Sciatic nerve (tissue), 2 donors: ENCODE measurements at regions not wholly inside any gene's neighbourhood (a gene's known extent, or its start where the extent isn't known, plus 50 kb on each side); places are given as distances from the start of the nearest gene placed in this dataset.

ENCODE experiments used
- ATAC-seq: fragments of 200-7000 bp; cut with Tn5 transposase; one replicate; pipeline ENCODE4 v1.9.1; 2020; ENCODE audit warnings: mild to moderate bottlenecking, moderate library complexity
- DNase-seq: peaks from one replicate; pipeline ENCODE4 v3.0.0-alpha.2; 2020; ENCODE audit warnings: low spot score
- intact Hi-C: fragments of 100-400 bp; cut with DNase I; formaldehyde crosslinking; loops from one replicate; pipeline ENCODE4 v1.14.2; 2022
- donor health status: DM: no; HTN: no; CAD: no.
- donor health status: DM: no; HTN: no; CAD: no.

- ATAC-seq, result no peak
- no peak for DNase-seq
- intact Hi-C loops, result no loop called here
Observed at GRCh38 chr1:199660071-199660470, 367.4 kb upstream of the NR5A2 start.

GRCh38 chr1:199665371-199665770 lies 362.1 kb upstream of the NR5A2 start:
- DNase-seq, result no peak

GRCh38 chr1:199667089-199667488 lies 360.4 kb upstream of the NR5A2 start:
- intact Hi-C loops, result no loop called here
- no peak for DNase-seq
- ATAC-seq, result no peak

More at GRCh38 chr1:199665371-199665770, 362.1 kb upstream of the NR5A2 start:
- ATAC-seq, result no peak
- intact Hi-C loops, result no loop called here

GRCh38 chr1:199669916-199670315 lies 357.6 kb upstream of the NR5A2 start:
- DNase-seq, result no peak

GRCh38 chr1:199671684-199672083 lies 355.8 kb upstream of the NR5A2 start:
- ATAC-seq, result no peak
- intact Hi-C loops, result no loop called here
- DNase-seq, result no peak

More at GRCh38 chr1:199669916-199670315, 357.6 kb upstream of the NR5A2 start:
- ATAC-seq, result no peak
- intact Hi-C loops, result no loop called here

- ATAC-seq, result no peak
- DNase-seq, result no peak
- intact Hi-C loops, result no loop called here
Observed at GRCh38 chr1:199675937-199676336, 351.6 kb upstream of the NR5A2 start.

GRCh38 chr1:199678771-199679170 lies 348.7 kb upstream of the NR5A2 start:
- intact Hi-C loops, result no loop called here
- ATAC-seq, result no peak
- DNase-seq, result no peak

GRCh38 chr1:199682081-199682480 lies 345.4 kb upstream of the NR5A2 start:
- intact Hi-C loops, result loop anchor here (10.0 kb wide), 1 partner anchor 917 kb away; no protein-coding TSS in a partner anchor

GRCh38 chr1:199684686-199685273 lies 342.7 kb upstream of the NR5A2 start:
- no peak for DNase-seq
- no peak for ATAC-seq
- intact Hi-C loops, result loop anchor here (10.0 kb wide), 1 partner anchor 920 kb away; no protein-coding TSS in a partner anchor

More at GRCh38 chr1:199682081-199682480, 345.4 kb upstream of the NR5A2 start:
- ATAC-seq (no peak), DNase-seq (no peak)

- intact Hi-C loops, result loop anchor here (10.0 kb wide), 1 partner anchor 921 kb away; no protein-coding TSS in a partner anchor
- ATAC-seq, result no peak
- DNase-seq, result no peak
Observed at GRCh38 chr1:199685369-199685768, 342.1 kb upstream of the NR5A2 start.

- ATAC-seq (no peak), DNase-seq (no peak)
- intact Hi-C loops, result loop anchor here (10.0 kb wide), 1 partner anchor 923 kb away; no protein-coding TSS in a partner anchor
Observed at GRCh38 chr1:199687321-199687720, 340.2 kb upstream of the NR5A2 start.

- intact Hi-C loops, result loop anchor here (10.0 kb wide), 1 partner anchor 923 kb away; no protein-coding TSS in a partner anchor
- DNase-seq, result no peak
- no peak for ATAC-seq
Observed at GRCh38 chr1:199688133-199688676, 339.3 kb upstream of the NR5A2 start.

- DNase-seq (no peak), ATAC-seq (no peak)
- intact Hi-C loops, result loop anchor here (10.0 kb wide), 1 partner anchor 924 kb away; no protein-coding TSS in a partner anchor
Observed at GRCh38 chr1:199688774-199689173, 338.7 kb upstream of the NR5A2 start.

GRCh38 chr1:199690496-199690895 lies 337.0 kb upstream of the NR5A2 start:
- ATAC-seq, result no peak

GRCh38 chr1:199691540-199691939 lies 336.0 kb upstream of the NR5A2 start:
- intact Hi-C loops, result no loop called here
- DNase-seq (no peak), ATAC-seq (no peak)

More at GRCh38 chr1:199690496-199690895, 337.0 kb upstream of the NR5A2 start:
- DNase-seq, result no peak
- intact Hi-C loops, result no loop called here

- ATAC-seq (no peak), DNase-seq (no peak)
- intact Hi-C loops, result no loop called here
Observed at GRCh38 chr1:199693724-199694123, 333.8 kb upstream of the NR5A2 start.

GRCh38 chr1:199696225-199696624 lies 331.3 kb upstream of the NR5A2 start:
- intact Hi-C loops, result no loop called here
- no peak for ATAC-seq
- DNase-seq, result no peak

- ATAC-seq (no peak), DNase-seq (no peak)
- intact Hi-C loops, result no loop called here
Observed at GRCh38 chr1:199698222-199698621, 329.3 kb upstream of the NR5A2 start.

GRCh38 chr1:199700551-199700950 lies 327.0 kb upstream of the NR5A2 start:
- no peak for ATAC-seq
- no peak for DNase-seq
- intact Hi-C loops, result no loop called here

GRCh38 chr1:199701726-199702125 lies 325.8 kb upstream of the NR5A2 start:
- no peak for ATAC-seq

GRCh38 chr1:199704231-199704630 lies 323.3 kb upstream of the NR5A2 start:
- intact Hi-C loops, result no loop called here
- DNase-seq, result no peak
- ATAC-seq, result no peak

More at GRCh38 chr1:199701726-199702125, 325.8 kb upstream of the NR5A2 start:
- intact Hi-C loops, result no loop called here
- no peak for DNase-seq
